HG02610 (cell line): ENCODE measurements at regions not wholly inside any gene's neighbourhood (a gene's known extent, or its start where the extent isn't known, plus 50 kb on each side); places are given as distances from the start of the nearest gene placed in this dataset.

Experiments used
- ATAC-seq: cut with Tn5 transposase; IDR thresholded peaks from one replicate; pipeline ENCODE4 v1.9.1; 2021; ENCODE audit warnings: mild to moderate bottlenecking, moderate library complexity; ENCODE audit not compliant: unreplicated experiment

DNA sequence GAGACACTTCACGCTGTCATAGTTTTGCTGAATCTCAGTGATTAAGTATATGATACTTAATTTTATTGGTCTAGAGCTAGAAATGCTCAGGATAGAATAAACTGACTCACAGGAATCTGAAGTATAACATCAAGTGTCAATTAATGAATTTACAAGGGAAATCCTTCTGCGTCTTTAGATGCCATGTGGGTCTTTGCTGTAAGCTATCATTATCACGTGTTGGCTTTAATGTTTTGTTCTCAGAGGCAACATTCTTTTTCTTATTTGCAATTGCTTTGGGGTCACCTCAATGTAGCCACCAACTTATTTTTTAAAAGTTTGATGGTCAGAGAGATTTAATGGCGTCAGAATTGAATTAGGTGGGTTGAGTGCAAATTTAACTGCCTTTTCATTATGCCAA is 680.1 kb upstream of the PTBP2 start:
- no peak for ATAC-seq

DNA sequence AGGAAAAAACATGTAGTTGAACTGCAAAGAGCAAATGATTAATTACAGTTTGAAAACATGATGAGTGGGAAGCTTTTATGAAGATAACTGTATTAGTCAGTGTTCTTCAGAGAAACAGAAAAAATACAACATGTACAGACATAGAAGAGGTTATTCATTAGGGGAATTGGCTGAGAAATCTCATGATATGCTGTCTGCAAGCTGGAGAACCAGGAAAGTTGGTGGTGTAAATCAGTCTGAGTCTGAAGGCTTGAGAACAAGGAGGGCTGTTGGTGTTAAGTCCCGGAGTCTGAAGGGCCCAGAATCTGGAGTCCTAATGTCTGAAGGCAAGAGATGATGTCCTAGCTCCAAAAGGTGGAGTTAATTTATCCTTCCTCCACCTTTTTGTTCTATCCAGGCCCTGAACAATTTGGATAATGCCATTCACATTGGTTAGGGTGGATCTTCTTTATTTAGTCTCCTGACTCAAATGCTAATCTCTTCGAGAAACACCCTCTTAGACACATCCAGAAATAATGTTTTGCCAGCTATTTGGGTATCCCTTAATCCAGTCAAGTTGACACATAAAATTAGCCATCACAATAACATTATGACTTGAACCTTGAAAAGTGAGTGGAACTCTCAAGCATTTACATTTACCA is 672.9 kb upstream of the PTBP2 start:
- ATAC-seq, result no peak

DNA sequence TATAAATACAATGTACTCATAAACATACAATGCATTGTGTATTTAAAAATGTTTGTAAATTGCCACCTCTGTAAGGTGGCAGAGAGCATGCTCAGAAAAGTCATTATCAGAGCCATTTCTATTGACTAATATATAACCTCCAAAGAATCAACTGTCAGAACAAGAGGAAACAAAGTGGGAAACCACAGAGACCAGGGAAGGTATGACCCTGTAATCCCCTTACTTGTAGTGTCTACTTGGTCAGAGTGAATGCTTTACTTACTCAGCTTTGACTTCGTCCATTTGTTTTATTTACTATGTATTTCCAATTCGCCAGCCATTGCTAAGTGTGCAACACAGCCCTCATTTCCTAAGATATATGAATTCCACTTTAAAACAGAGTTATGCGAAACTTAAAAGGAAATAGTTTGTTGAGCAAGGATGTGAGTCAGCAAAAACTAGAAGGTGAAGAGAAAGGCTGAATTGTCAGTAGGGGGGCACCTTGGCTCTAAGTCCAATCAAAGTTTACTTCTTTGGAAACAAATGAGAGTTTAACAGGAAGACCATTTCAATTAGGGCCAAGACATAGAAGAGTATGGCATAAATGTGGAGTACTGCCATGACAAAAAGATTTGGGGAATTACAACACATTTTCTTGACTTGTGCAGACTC is 671.7 kb upstream of the PTBP2 start:
- no peak for ATAC-seq

DNA sequence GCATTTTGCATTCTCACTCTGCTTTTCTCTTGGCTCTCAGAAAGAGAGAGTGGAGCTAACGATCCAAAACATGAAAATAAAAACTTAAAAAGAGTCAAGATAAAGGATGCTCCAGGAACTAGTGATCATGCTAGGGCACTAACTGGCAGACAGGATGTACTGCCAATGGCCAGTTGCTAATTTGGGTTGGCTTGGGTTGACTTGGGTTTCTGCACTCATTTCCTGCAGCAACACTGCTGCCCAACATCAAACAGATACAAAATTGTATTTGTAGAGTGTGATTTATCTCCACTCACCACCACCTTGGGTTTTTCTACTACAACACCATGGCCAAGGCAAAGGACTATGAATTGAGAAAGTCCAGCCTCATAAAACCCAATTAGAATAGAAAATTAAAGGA is 662.3 kb upstream of the PTBP2 start:
- no peak for ATAC-seq

DNA sequence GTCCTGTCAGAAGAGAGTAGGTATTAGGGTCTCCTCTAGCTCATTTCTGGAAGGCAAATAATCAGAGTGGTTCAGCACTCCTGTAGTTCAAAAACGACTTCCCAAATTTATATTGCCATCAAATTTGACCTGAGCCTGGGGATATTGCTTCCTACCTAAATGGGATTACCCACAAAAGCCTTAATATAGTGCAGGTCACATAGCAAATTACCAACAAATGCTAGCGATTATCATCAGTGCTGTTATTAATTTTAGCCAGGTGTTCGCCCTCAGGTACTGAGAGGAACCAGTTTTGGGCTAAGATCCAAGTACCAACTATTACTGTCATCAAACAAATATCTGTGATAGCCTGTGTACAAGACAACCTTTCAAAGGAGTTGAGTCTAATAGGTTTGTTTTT is 661.8 kb upstream of the PTBP2 start:
- ATAC-seq, result no peak

DNA sequence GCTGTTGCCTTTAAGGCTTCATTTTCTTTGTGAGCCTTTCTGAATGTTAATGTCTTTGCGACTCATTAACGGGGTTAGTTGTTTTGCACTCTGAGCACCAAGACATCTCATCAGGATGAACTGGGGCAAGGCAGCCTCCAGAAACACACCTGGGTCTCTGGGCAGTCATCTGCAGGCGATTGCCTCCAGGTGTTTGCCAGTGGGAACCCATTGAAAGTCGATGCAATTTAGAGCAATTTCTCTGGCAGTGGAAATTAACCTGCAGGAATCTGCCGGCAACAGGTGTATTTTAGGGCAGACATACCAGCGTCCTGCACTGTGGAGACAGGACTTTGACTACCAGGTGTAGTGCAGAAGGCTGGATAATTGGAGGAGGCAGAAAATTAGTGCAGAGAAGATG is 661.0 kb upstream of the PTBP2 start:
- ATAC-seq, result no peak

DNA sequence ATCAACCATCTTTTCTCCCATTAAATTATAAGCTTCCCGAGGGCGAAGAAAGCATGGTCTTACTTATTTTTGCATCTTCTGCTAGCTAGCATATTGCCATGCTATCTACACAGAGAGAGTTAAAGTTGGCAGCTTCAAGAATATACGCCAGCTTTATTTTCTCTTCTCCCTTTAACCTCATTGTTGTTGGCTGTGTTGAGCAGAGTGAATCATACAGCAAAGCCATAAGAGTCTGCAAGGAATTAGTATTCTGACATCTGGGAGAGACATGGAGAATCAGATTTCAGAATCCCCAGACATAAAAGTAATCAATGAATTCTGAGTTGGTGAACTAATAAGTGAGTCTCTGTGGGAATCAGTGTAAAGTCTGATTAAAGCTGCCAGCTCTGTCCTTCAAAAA is 649.6 kb upstream of the PTBP2 start:
- no peak for ATAC-seq

DNA sequence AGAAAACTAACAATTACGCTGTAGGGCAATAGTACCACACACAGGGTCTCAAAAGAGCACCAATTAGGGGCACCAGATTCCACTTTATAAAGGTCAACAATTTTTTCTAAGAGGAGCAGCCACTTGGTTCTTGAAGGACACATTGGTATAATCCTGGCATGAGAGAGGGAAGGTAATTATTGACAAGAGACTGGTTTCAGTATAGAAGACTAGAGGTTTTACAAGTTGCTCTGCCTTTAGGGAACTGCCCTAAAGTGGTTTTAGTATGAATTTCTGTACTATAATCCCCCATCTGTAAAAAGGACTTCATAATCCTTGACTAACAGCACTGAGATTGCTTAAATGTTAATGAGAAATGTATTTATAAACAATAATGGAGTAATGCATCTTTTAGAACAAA is 648.5 kb upstream of the PTBP2 start:
- ATAC-seq, result no peak

DNA sequence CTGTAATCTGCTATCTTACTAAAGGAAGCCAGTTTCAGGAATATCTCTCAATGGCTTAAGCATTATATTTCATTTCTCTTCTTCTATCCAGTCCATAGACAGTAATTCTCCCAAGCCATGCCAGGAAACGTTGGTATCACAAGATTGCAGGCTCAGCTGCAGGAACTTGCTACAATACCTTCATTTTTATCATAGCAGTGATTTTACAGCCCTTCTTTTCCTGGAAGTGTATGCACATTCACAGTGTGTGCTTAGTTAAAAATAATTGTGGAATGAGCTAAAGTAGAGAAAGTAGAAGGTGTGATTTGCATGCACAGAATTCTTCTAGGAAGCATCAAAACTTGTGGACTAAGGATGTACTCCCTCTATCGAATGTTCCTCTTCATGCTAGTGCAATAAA is 647.2 kb upstream of the PTBP2 start:
- ATAC-seq, result no peak

DNA sequence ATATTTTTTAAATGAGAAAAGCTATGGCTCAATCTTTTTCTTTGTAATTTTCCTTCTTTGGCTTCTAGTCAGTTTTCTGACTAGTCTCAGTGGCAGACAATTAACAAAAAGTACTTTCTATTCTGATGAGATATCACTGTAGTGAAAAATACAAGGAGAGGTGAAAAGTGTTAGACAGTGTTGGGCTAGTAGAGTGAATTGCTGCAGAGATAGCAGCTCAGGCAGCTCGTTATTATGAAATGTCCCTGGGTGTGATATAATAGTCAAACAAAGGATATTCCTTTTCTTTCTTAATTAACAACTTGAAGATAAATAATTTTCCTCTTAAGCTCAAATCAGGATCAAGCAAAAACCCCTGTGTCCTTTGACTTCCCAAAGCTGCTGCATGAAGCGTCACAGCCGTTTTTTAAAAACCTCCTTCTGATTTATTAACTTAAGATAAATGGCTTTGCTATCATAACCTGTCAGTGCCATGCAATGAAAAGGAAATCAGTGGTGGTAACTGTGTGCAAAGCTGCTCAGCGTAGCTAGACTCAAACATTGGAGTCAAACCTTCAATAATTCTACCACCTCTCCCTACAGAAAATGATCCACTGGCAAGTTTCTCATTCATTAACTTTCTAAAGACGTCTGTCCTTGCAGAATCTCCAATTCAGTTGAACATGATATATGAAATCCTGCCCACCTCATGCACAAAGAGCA is 646.6 kb upstream of the PTBP2 start:
- ATAC-seq, result no peak

DNA sequence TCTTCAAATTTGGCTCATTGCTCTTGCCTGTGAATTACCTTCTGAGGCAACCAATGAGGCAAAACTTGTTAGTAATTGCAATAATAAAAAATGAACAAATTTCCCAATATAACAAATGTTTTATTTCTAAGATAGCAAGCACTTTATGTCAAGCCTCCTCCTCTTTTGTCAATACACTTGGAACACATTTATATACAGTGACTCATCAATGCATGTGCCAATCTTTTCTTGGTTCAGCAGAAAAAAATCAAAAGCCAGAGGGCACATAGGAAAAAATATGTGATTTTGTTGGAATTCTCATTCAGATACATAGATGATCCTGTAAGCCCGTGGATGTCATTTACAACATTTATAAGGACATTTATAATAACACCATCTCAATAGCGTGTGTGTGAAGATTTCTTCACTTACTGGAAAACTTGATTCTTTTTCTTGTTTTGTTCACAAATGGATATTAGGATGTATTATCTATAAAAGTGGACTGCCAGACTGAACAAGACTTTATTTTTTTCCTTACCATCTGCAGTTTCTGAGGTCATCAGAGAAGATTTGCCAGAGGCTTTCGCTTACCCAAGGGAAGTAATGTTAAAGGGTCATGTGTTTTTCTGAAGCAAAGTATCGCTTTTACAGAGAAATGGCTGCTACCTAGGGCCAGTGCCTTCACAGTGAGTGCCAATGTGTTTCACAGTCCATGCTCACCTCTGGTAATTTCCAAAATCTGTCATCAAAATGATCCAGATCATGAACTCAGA is 645.7 kb upstream of the PTBP2 start:
- no peak for ATAC-seq

DNA sequence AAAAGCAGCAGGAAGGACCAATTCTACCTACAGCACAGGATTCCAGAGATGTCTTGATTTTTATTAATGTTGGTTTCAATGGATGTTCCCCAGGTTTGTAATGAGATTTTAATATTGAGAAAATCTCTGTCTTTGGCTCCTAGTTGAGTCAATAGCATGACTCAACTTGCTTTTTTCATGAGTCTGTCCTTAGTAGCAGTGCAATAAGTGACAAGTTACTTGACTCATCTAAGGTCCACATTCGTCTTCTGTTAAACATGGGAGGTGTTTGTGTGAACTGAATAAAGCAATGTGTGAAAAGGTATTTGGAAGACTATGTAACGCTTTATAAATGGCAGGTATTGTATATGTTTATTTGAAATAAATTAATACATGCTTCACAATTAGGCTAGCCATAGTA is 645.0 kb upstream of the PTBP2 start:
- no peak for ATAC-seq

DNA sequence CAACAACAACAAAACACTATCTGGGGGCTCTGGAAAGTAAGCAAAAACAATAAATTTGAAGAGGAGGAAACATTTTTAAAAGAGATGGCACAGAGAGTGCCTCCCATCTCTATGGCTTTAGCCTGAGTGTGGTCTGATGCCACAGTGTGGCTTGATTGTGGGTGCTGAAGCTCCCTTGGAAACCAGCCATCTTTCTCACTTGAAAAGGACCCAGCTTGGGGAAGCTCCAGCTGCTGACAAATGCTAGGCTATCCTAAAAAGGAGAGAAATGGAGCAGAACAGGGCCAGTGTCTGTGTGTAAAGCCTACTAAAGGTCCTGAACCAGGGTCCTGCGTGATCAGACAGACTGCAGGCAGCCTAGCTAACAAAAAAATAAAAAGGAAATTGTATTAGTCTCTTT is 642.0 kb upstream of the PTBP2 start:
- no peak for ATAC-seq

DNA sequence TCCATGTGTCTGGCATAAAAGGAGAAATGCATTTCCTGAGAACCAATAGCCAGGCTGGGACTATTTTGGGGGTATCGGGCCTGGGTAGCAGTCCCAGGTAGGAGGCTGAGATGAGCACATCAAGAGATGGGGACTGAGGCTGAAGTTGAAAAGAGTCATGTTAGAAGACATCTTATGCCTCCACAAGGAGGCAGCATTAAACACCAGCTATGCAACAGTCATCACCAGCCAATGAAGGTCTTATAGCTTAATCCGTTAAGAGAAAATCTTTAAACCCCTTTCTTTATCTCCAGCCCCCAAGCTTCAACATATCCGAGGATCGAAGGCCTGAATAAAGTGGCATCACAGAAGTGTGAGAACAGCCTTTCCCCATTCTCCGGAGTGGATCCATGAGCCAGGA is 640.7 kb upstream of the PTBP2 start:
- no peak for ATAC-seq

DNA sequence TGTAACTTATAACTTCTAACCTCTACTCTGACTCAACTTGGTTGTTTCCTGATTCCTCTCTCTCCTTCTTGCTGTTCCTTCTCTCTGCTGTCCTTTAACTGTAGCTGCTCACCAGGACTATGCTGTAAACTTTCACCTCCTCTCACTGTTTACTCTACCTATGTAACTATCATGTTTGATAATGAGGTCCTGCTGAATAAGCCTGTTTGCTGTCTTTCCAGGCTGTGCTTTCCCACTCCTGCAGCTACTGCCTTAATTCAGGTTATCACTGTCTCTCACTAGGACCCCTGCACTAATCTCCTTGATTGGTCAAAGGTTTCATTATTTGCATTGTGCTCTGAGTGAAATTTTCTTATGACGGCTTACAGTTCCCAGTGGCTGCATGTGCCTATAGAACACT is 633.9 kb upstream of the PTBP2 start:
- no peak for ATAC-seq

DNA sequence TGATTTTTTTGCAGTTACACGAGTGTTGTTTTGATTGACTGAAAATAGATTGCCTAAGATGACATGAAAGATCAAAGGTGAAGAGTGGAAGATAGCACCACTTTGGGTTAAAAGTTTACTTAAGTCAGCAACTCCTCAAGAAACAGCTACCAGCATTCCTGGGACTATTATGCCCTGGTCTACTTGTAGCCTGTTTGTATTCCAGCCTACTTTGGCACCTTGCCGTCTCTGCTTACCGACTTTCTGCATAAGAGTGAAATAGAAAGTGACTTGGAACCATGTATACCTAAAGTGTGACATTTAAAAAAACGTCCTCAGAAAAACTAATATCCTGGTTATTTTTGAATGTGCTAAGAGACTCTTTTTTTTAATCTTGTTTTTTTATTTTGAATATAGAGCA is 631.5 kb upstream of the PTBP2 start:
- no peak for ATAC-seq

DNA sequence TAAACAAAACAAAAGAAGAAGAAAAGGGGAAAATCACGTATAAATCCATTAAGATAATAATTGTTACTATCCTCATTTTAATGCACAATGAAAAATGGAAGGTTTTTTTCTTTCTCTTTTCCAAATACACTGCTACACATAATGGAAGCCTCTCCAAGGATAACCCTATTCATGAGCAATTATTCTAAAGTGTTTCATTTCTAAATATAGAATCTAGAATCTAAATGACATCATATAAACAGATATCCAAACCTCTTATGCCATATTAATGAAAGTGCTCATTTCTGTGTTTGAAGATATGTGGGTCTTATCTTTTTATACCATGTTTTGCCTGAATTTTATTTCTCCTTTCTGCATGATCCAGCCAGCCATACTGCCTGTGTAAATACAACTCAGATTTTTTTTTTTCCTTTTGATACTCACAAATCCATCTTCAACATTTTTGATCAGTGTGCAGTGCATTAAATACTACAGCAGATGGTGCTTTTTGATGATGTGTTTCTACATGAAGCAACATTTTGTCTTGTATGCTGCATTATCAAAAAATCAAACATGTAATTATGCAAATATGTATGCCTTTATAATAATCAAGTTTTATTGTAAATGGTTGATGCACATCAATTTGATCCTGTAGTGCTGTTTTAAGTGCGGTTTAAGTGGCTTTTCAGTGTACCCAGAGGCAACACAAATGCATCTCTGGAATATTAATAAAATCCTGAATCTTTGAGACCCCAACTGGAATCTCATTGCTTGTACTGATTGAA is 625.6 kb upstream of the PTBP2 start:
- ATAC-seq, result no peak

DNA sequence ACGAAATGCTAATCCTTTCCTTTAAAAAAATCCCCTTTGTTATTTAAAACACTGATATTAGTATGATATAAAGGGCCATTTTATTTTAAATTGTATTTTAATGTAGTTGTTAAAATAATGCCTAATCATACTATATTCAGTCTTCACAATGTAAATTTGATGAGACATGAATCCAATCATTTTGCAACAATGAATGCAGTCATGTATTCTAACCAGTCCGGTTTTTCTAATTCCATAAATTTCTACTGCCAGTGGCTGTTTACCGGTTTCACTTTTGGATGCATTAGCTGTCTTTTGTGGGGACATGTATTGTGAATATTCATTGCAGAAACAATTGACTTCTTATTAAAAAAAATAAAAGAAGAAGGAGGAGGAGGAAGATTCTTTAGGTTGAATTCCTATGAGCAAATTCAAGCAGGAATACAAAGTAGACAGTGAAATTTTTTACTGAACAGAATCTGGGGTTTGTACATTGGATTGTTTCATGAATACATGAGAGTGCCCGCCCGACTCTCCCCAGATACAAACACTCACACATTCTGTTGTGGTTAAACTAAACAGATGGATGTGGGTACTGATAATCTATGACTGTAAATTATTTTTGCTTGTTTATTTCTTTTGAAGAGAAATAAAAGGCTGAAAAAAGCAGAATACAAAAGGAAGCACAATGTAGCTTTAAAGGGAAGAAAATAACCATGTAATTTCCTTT is 624.8 kb upstream of the PTBP2 start:
- ATAC-seq, result no peak

DNA sequence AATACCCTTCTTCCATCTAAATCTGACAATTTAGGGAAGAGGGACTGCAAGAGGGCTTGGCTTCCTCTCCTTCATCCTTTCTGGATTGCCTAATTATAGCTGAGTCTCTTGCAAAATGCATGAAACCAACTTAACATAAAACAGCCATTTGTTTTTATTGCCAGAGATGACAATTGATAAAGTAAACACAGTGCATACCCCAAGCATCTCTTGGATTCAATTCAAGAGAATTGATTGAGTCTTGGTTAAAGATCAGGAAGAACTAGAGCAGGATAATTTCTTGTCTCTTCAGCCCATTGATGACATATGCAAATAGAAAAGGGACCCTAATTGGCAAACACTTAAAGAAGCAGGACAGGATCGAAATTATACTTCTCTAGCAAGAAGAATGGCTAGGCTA is 617.1 kb upstream of the PTBP2 start:
- no peak for ATAC-seq

DNA sequence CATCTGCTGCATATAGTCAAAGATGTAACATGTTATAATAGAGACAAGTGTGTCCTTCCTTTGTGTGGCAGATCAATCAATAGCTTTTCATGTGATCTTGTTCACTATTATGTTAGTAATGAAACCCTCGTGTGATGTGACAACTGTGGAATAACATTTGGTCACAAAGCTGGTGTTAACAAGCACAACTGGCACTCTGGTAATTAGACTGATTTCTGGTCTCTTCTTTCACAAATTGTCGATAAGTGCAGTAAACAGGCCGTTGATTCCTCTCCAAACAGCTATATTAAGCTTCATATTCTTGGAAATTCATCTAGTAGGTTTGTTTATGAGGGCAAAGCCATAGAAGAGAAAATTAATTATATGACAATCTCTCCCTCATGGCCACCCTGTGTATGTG is 616.7 kb upstream of the PTBP2 start:
- ATAC-seq, result no peak
